Type B pancreatic cell (in vitro differentiated cells): ENCODE measurements at regions not wholly inside any gene's neighbourhood (a gene's known extent, or its start where the extent isn't known, plus 50 kb on each side); places are given as distances from the start of the nearest gene placed in this dataset.

ENCODE experiments used
- DNase-seq: peaks from one replicate; pipeline ENCODE4 v3.0.0; 2021; ENCODE audit warnings: mixed read lengths; ENCODE audit not compliant: unreplicated experiment; ENCODE audit errors: extremely low spot score
- H3K27ac Mint-ChIP-seq: 2 replicates; pipeline ENCODE4 v1.8.0; 2021; ENCODE audit warnings: mild to moderate bottlenecking, mixed read lengths
- H3K27me3 Mint-ChIP-seq: 2 replicates; pipeline ENCODE4 v1.8.0; 2021; ENCODE audit warnings: mixed read lengths
- H3K36me3 Mint-ChIP-seq: 2 replicates; pipeline ENCODE4 v1.8.0; 2021; ENCODE audit warnings: mixed read lengths
- H3K4me1 Mint-ChIP-seq: one replicate; pipeline ENCODE4 v1.8.0; 2021; ENCODE audit warnings: mixed read lengths; ENCODE audit not compliant: unreplicated experiment
- H3K4me3 Mint-ChIP-seq: 2 replicates; pipeline ENCODE4 v1.8.0; 2021; ENCODE audit warnings: mild to moderate bottlenecking, mixed read lengths
- H3K9me3 Mint-ChIP-seq: 2 replicates; pipeline ENCODE4 v1.8.0; 2021; ENCODE audit warnings: mixed read lengths
- CTCF ChIP-seq: fragments of 200-600 bp; sonication (generic); conservative IDR thresholded peaks from 2 replicates; pipeline ENCODE4 v1.5.0; 2021; ENCODE audit warnings: antibody characterized with exemption, mild to moderate bottlenecking

GRCh38 chr20:22495789-22496188 lies 88.6 kb downstream of the FOXA2 start:
- H3K4me1 Mint-ChIP-seq: no peaks in the 10 kb centered on the region

GRCh38 chr20:22495172-22495571 lies 89.2 kb downstream of the FOXA2 start:
- TF ChIP-seq CTCF: no peak
- no peaks in the 10 kb centered on the region for H3K36me3 Mint-ChIP-seq
- DNase-seq: no peak
- no peak overlapping the region for H3K27ac Mint-ChIP-seq
- peaks cover 4% of the 10 kb centered on the region for H3K4me1 Mint-ChIP-seq
- no peak overlapping the region for H3K4me3 Mint-ChIP-seq
- peaks cover 36% of the 10 kb centered on the region for H3K27me3 Mint-ChIP-seq
- no peaks in the 10 kb centered on the region for H3K9me3 Mint-ChIP-seq

More at GRCh38 chr20:22495789-22496188, 88.6 kb downstream of the FOXA2 start:
- H3K36me3 Mint-ChIP-seq: no peaks in the 10 kb centered on the region
- no peak for TF ChIP-seq CTCF
- H3K4me3 Mint-ChIP-seq: no peak overlapping the region
- H3K27me3 Mint-ChIP-seq: peaks cover 37% of the 10 kb centered on the region
- no peak overlapping the region for H3K27ac Mint-ChIP-seq
- no peak for DNase-seq
- no peaks in the 10 kb centered on the region for H3K9me3 Mint-ChIP-seq

GRCh38 chr20:22492497-22492896 lies 91.9 kb downstream of the FOXA2 start:
- no peak for TF ChIP-seq CTCF
- H3K9me3 Mint-ChIP-seq: no peaks in the 10 kb centered on the region
- peaks cover 42% of the 10 kb centered on the region for H3K27me3 Mint-ChIP-seq
- H3K36me3 Mint-ChIP-seq: no peaks in the 10 kb centered on the region
- DNase-seq: no peak
- no peak overlapping the region for H3K4me3 Mint-ChIP-seq
- peaks cover 7% of the 10 kb centered on the region for H3K4me1 Mint-ChIP-seq
- no peak overlapping the region for H3K27ac Mint-ChIP-seq

GRCh38 chr20:22491194-22491505 lies 93.2 kb downstream of the FOXA2 start:
- peaks cover 7% of the 10 kb centered on the region for H3K4me1 Mint-ChIP-seq
- H3K9me3 Mint-ChIP-seq: no peaks in the 10 kb centered on the region
- peaks cover 41% of the 10 kb centered on the region for H3K27me3 Mint-ChIP-seq
- H3K27ac Mint-ChIP-seq: peak overlapping the region; percentile 91
- H3K4me3 Mint-ChIP-seq: no peak overlapping the region
- DNase-seq: no peak
- no peak for TF ChIP-seq CTCF
- no peaks in the 10 kb centered on the region for H3K36me3 Mint-ChIP-seq

GRCh38 chr20:22490287-22491193 lies 93.8 kb downstream of the FOXA2 start:
- H3K27ac Mint-ChIP-seq: peak overlapping the region; percentile 91
- H3K27me3 Mint-ChIP-seq: peaks cover 47% of the 10 kb centered on the region
- no peaks in the 10 kb centered on the region for H3K36me3 Mint-ChIP-seq
- peak; percentile 33 for TF ChIP-seq CTCF
- H3K9me3 Mint-ChIP-seq: no peaks in the 10 kb centered on the region
- peaks cover 7% of the 10 kb centered on the region for H3K4me1 Mint-ChIP-seq
- DNase-seq: no peak
- peak overlapping the region; percentile 73 for H3K4me3 Mint-ChIP-seq
